SK-MEL-5 (cell line): ENCODE measurements at regions not wholly inside any gene's neighbourhood (a gene's known extent, or its start where the extent isn't known, plus 50 kb on each side); places are given as distances from the start of the nearest gene placed in this dataset.
"Not testable (repeated sequence)": the region's sequence is repeated elsewhere in the genome, so short reads cannot be mapped to it uniquely, and the experiment has no call there.

Source experiments
- DNase-seq: peaks from one replicate; pipeline ENCODE4 v3.0.0-alpha.2; 2016; ENCODE audit warnings: low read depth, low spot score
- in situ Hi-C: cut with HindIII; loops from 2 replicates; pipeline ENCODE4 v1.10.0; 2016; ENCODE audit warnings: low sequenced_read_pairs, high pct_unique_total_duplicates, low pct_unique_long_range_greater_than_20kb

DNA sequence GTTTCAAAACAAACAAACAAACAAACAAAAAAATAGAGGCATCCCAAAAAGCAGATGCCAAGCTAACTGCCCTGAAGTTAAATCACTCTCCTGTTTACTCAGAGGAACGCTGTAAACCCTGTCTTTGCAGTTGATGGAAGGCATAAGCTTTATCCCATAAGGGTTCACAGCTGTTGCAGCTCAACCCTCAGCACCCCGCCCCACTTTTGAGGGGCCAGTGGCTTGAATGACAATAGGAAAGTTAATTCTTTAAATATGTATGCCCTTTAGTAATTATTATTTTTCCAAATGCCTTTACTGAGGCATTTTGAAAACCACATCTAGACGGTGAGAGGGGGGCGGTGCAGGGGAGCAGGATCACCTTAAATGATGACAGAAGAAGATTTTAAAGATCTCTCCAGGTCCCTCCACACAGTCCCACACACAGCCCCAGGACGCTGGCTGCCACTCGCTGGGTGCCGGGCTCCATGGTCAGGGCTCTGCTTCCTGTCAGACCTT is 272.1 kb downstream of the FAM43A start:
- no peak for DNase-seq
- in situ Hi-C loops = no loop called here

DNA sequence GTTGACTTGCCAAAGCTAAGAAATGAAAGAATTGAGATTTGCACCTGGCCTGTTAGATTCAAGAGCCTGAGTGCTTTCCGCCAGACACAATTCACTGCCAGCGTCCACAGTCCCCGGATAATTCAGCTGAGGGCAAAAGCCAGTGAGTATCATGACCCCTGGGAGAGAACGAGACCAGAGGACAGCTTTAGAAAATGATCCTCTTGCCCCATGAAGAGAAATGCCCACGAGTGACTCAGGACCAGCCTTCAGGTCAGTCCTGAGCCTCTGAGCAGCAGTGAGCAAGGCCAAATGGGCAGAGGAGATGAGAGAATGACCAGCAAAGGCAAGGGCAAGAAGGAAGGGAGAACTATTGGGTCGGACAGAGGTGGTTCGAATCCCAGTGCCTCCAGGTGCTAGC is 273.5 kb downstream of the FAM43A start:
- in situ Hi-C loops = no loop called here

GRCh38 chr3:194959666-194960065 is 274.0 kb downstream of the FAM43A start:
- in situ Hi-C loops, DNase-seq: not testable (repeated sequence)

More for the DNA sequence above, 273.5 kb downstream of the FAM43A start:
- DNase-seq = no peak

GRCh38 chr3:194960446-194961032 is 274.9 kb downstream of the FAM43A start:
- in situ Hi-C loops = no loop called here
- no peak for DNase-seq

- in situ Hi-C loops = no loop called here
- no peak for DNase-seq
Measured at GRCh38 chr3:194961149-194961548, 275.5 kb downstream of the FAM43A start.

GRCh38 chr3:194961571-194961970 is 275.9 kb downstream of the FAM43A start:
- no peak for DNase-seq
- in situ Hi-C loops = no loop called here

- in situ Hi-C loops = no loop called here
- no peak for DNase-seq
Measured at GRCh38 chr3:194962056-194962455, 276.4 kb downstream of the FAM43A start.

DNA sequence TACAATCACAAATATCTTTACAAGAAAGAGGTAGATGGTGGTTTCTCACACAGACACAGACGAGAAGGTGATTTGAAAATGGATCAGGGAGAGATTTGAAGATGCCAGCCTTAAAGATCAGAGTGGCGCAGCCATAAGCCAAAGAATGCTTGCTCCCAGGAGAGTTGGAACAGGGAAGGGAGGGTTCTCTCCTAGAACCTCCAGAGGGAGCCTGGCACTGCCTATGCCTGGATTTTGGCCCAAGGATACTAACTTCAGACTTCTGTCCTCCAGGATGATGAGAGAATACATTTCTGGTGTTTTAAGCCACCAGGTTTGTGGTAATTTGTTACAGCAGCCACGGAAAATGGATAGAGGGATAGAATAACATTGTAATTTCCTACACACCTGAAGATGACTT is 279.1 kb downstream of the FAM43A start:
- DNase-seq = peak; percentile 17
- in situ Hi-C loops = no loop called here

DNA sequence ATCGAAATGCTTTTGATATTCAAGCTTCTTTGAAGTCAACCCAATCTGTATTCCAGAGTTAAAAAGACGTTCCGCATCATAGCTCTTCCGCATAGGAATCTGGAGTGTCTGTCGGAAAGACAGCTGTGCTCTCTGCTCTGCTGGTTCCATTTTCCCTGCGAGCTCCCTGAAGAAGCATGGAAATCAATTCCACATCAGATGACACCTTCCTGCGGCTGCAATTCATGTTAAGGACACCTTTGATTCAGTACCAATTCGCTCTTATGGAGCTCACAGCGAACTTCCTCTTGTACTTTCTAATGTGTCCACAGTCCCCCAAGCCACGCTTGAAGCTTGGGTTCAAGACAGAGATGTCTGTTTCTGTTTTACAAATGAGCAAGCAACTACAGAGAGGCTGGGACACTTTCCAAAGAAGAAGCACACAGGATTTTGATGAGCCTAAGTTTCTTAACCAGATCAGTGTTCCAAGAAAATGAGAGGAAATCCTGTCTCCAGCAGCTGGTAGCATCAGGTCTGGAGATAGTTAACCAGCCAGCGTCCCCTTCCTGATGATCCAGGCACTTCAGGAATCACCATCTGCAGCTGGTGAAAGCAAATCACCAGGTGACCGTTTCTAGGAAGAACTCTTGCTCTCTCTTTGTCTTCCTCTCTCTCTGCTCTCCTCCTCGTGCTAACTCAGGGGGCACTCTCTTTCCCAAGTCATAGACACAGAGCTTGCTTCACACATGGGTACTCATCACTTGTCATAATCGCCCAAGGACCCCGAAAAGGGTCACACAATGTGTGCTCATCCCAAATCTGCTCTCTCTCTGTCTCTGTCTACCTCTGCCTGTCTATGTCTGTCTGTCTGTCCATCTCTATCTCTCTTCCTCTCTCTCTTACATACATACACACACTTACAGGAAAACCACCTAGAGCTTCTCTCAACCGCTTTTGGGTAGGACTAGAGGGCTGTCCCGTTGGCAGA is 281.8 kb downstream of the FAM43A start:
- in situ Hi-C loops = no loop called here
- no peak for DNase-seq

GRCh38 chr3:194970066-194970465 is 284.4 kb downstream of the FAM43A start:
- in situ Hi-C loops = no loop called here
- DNase-seq = no peak

GRCh38 chr3:194971009-194971408 is 285.3 kb downstream of the FAM43A start:
- in situ Hi-C loops = no loop called here
- DNase-seq = no peak

DNA sequence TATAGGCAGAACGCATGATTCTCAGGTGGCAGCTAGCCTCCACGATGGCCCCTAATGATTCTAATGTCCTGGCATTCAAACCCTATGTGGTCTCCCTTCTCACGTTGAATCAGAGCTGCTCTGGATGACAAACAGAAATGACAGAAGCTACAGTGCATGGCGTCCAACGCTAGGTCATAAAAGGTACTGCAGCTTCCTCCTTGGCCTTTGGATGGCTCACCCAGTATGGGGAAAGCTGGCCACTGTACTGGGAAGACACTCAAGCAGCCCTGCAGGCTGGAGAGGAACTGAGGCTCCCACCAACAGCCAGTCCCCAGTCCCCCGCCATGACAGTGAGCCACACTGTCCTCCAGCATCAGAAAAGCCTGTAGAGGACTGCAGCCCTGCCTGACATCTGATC is 286.3 kb downstream of the FAM43A start:
- in situ Hi-C loops = no loop called here
- no peak for DNase-seq

GRCh38 chr3:194972641-194973040 is 287.0 kb downstream of the FAM43A start:
- no peak for DNase-seq
- in situ Hi-C loops = no loop called here

DNA sequence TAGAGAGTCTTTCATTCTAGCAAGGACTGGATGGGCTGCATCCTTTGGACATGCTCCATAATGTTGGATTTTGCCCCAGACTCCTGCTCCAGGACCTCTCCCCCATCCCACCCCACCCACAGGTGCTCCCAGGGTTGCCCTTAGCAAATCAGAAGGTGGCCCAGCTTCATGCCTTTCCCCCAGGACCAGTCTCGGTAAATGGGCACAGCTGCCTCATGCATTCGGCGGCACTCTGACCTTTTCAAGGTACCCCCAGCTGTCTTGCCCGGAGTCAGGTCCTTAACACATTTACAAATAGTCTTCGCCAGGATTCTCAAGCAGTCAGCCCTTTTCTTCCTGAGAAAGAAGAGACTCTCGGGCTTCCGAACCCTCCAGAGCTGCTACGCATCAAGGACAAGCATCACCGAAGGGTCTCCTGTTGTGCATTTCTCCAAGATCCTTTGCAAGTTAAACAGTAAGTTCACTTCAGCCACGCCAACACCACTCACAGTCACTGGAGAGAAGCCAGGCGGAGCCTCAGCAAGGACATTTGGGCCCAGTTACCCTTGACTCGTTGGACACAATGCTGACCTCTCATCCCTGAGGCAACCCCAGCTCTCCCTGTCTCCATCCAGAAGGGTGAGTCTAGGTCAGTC is 287.8 kb downstream of the FAM43A start:
- in situ Hi-C loops = no loop called here
- DNase-seq = no peak

GRCh38 chr3:194974468-194975135 is 288.9 kb downstream of the FAM43A start:
- in situ Hi-C loops = no loop called here

GRCh38 chr3:194976049-194976451 is 290.4 kb downstream of the FAM43A start:
- no peak for DNase-seq
- in situ Hi-C loops = no loop called here

More at GRCh38 chr3:194974468-194975135, 288.9 kb downstream of the FAM43A start:
- no peak for DNase-seq

GRCh38 chr3:194976874-194977273 is 291.2 kb downstream of the FAM43A start:
- DNase-seq = no peak
- in situ Hi-C loops = no loop called here

DNA sequence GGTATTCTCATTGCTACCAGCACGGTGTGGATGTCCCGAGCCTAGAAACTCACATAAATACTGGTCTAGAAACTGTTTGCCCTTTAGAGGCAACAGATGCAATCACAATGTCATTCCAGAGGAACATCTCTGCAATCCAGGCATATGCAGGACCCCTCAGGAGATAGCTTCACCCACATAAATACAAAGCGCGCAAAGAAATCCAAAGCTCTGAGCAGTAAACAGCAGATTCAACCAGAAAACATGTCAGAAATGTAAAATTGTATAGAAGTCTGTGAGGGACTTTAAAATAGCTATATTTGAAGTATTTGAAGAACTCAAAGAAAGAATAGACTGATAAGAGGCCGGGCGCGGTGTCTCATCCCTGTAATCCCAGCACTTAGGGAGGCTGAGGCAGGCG is 291.7 kb downstream of the FAM43A start:
- no peak for DNase-seq
- in situ Hi-C loops = no loop called here
